H1 (cell line): ENCODE measurements at regions not wholly inside any gene's neighbourhood (a gene's known extent, or its start where the extent isn't known, plus 50 kb on each side); places are given as distances from the start of the nearest gene placed in this dataset.
"Not testable (repeated sequence)": the region's sequence is repeated elsewhere in the genome, so short reads cannot be mapped to it uniquely, and the experiment has no call there.

Source experiments
- CTCF ChIA-PET: fragments of 300-600 bp; sonication (Branson Sonifier 250); formaldehyde crosslinking; loops from one replicate; lab custom pipeline; 2021; ENCODE audit not compliant: partially characterized antibody; lab: Charles Lee
- POLR2A ChIA-PET: fragments of 300-600 bp; sonication (Branson Sonifier 250); formaldehyde crosslinking; loops from one replicate; lab custom pipeline; 2021; ENCODE audit warnings: inconsistent platforms; ENCODE audit not compliant: partially characterized antibody; lab: Charles Lee
- DNase-seq, 2 experiments: peaks; one replicate each; pipeline versions ENCODE4 v3.0.0 to v3.0.0-alpha.2; 2010 to 2022; ENCODE audit warnings: low spot score in 2 of 2, low read depth in 1 of 2, mixed read lengths in 1 of 2
- FAIRE-seq: peaks from 2 replicates; lab custom pipeline; 2011; peaks lifted over from hg19 to GRCh38; lab: Jason Lieb, UNC
- H2AFZ ChIP-seq: 2 replicates; pipeline ENCODE4 v1.8.1; 2012; ENCODE audit warnings: low read length, inconsistent platforms
- H2AK5ac ChIP-seq: 2 replicates; pipeline ENCODE4 v1.6.1; 2013; ENCODE audit warnings: low read depth, low read length
- H2BK120ac ChIP-seq: replicated peaks from 2 replicates; pipeline ENCODE3; 2013; ENCODE audit warnings: low read depth, low read length, inconsistent platforms
- H2BK12ac ChIP-seq: 2 replicates; pipeline ENCODE4 v1.6.1; 2013; ENCODE audit warnings: low read depth, low read length
- H2BK15ac ChIP-seq: 2 replicates; pipeline ENCODE4 v1.6.1; 2013; ENCODE audit warnings: low read length
- H2BK20ac ChIP-seq: 2 replicates; pipeline ENCODE4 v1.6.1; 2013; ENCODE audit warnings: low read length
- H2BK5ac ChIP-seq: 2 replicates; pipeline ENCODE4 v1.6.1; 2013; ENCODE audit warnings: low read depth, low read length
- H3K14ac ChIP-seq: 2 replicates; pipeline ENCODE4 v1.6.1; 2013; ENCODE audit warnings: inconsistent platforms; ENCODE audit not compliant: insufficient read length
- H3K18ac ChIP-seq: 2 replicates; pipeline ENCODE4 v1.6.1; 2013; ENCODE audit warnings: low read length; ENCODE audit errors: extremely low read depth
- H3K23ac ChIP-seq: 2 replicates; pipeline ENCODE4 v1.6.1; 2013; ENCODE audit warnings: inconsistent platforms; ENCODE audit not compliant: insufficient read length
- H3K23me2 ChIP-seq: 2 replicates; pipeline ENCODE4 v1.6.1; 2013; ENCODE audit warnings: low read depth, low read length
- H3K27ac ChIP-seq: 2 replicates; pipeline ENCODE4 v1.6.1; 2011; ENCODE audit warnings: low read depth, low read length, inconsistent platforms
- H3K27me3 ChIP-seq, 4 experiments: replicated peaks in 1 of 4; 1 replicate in 1 of 4; 2 replicates in 3 of 4; pipeline versions ENCODE4 v1.6.1 to v1.8.1; 2011 to 2013; ENCODE audit warnings: low read length in 3 of 4, mild to moderate bottlenecking in 3 of 4, inconsistent platforms in 2 of 4, mixed read lengths in 2 of 4, moderate library complexity in 1 of 4; ENCODE audit not compliant: control insufficient read depth in 3 of 4, insufficient read depth in 3 of 4; ENCODE audit errors: extremely low read depth in 1 of 4
- H3K36me3 ChIP-seq, 4 experiments: 2 replicates each; pipeline versions ENCODE4 v1.6.1 to v1.8.1; 2011 to 2013; ENCODE audit warnings: mild to moderate bottlenecking in 4 of 4, low read length in 3 of 4, moderate library complexity in 2 of 4, control low read depth in 1 of 4, inconsistent platforms in 1 of 4; ENCODE audit not compliant: insufficient read depth in 4 of 4, control insufficient read depth in 2 of 4
- H3K4ac ChIP-seq: replicated peaks from 2 replicates; pipeline ENCODE3; 2013; ENCODE audit warnings: low read length, low read depth, mixed read lengths, inconsistent platforms; ENCODE audit not compliant: insufficient read length
- H3K4me1 ChIP-seq, 4 experiments: replicated peaks in 1 of 4; 1 replicate in 1 of 4; 2 replicates in 3 of 4; pipeline versions ENCODE4 v1.6.1 to v1.8.1; 2011 to 2013; ENCODE audit warnings: low read length in 3 of 4, inconsistent platforms in 2 of 4, mixed read lengths in 1 of 4; ENCODE audit not compliant: insufficient read depth in 4 of 4, control insufficient read depth in 3 of 4
- H3K4me2 ChIP-seq, 2 experiments: 2 replicates each; pipeline versions ENCODE4 v1.6.1 to v1.8.1; 2011 to 2013; ENCODE audit warnings: low read depth in 2 of 2, low read length in 2 of 2, control low read depth in 1 of 2, inconsistent platforms in 1 of 2, mild to moderate bottlenecking in 1 of 2; ENCODE audit not compliant: insufficient read depth in 1 of 2
- H3K4me3 ChIP-seq, 4 experiments: fragments of 200-600, 300-600 bp in 1 of 4; sonication (generic), shearing (Covaris generic), sonication (Bioruptor Twin) in 1 of 4; 2 replicates each; pipeline versions ENCODE4 v1.5.1 to v1.8.1; 2011 to 2016; ENCODE audit warnings: low read length in 4 of 4, low read depth in 3 of 4, control low read depth in 2 of 4, inconsistent platforms in 2 of 4, mild to moderate bottlenecking in 2 of 4, mixed read lengths in 1 of 4, moderate library complexity in 1 of 4; ENCODE audit not compliant: insufficient read depth in 2 of 4; ENCODE audit errors: extremely low read depth in 1 of 4
- H3K56ac ChIP-seq: replicated peaks from 2 replicates; pipeline ENCODE3; 2013; ENCODE audit warnings: low read depth, mild to moderate bottlenecking, mixed read lengths, low read length, inconsistent platforms; ENCODE audit not compliant: insufficient read length
- H3K79me1 ChIP-seq: 2 replicates; pipeline ENCODE4 v1.6.1; 2013; ENCODE audit warnings: low read depth, low read length, control low read depth
- H3K79me2 ChIP-seq, 2 experiments: 2 replicates each; pipeline versions ENCODE4 v1.6.1 to v1.8.1; 2012 to 2013; ENCODE audit warnings: low read length in 2 of 2, mild to moderate bottlenecking in 2 of 2, inconsistent platforms in 1 of 2; ENCODE audit not compliant: insufficient read depth in 2 of 2, control insufficient read depth in 1 of 2
- H3K9ac ChIP-seq, 4 experiments: replicated peaks in 1 of 4; 1 replicate in 1 of 4; 2 replicates in 3 of 4; pipeline versions ENCODE4 v1.6.1 to v1.8.1; 2011 to 2013; ENCODE audit warnings: low read depth in 3 of 4, low read length in 3 of 4, control low read depth in 2 of 4, mild to moderate bottlenecking in 2 of 4, moderate library complexity in 2 of 4, inconsistent platforms in 1 of 4; ENCODE audit errors: extremely low read depth in 1 of 4
- H3K9me3 ChIP-seq, 2 experiments: 2 replicates each; pipeline versions ENCODE4 v1.6.1 to v1.8.1; 2012 to 2013; ENCODE audit warnings: mild to moderate bottlenecking in 2 of 2, moderate library complexity in 2 of 2, control low read depth in 1 of 2, inconsistent platforms in 1 of 2, low read depth in 1 of 2, low read length in 1 of 2, mixed read lengths in 1 of 2; ENCODE audit not compliant: insufficient read depth in 2 of 2
- H4K20me1 ChIP-seq, 2 experiments: replicated peaks in 1 of 2; 2 replicates each; pipeline versions ENCODE3 to v1.8.1; 2011 to 2013; ENCODE audit warnings: inconsistent platforms in 2 of 2, low read length in 2 of 2, mild to moderate bottlenecking in 1 of 2; ENCODE audit not compliant: insufficient read depth in 2 of 2, control insufficient read depth in 1 of 2
- H4K5ac ChIP-seq: 2 replicates; pipeline ENCODE4 v1.6.1; 2013; ENCODE audit warnings: low read length, low read depth, mixed read lengths, inconsistent platforms; ENCODE audit not compliant: insufficient read length
- H4K8ac ChIP-seq: 2 replicates; pipeline ENCODE4 v1.8.0; 2013; ENCODE audit warnings: mild to moderate bottlenecking, moderate library complexity, low read length, inconsistent platforms; ENCODE audit not compliant: insufficient read depth; ENCODE audit errors: extremely low read depth
- H4K91ac ChIP-seq: replicated peaks from 2 replicates; pipeline ENCODE3; 2013; ENCODE audit warnings: low read length, mixed read lengths, inconsistent platforms; ENCODE audit not compliant: insufficient read length
- POLR2AphosphoS5 ChIP-seq: IDR thresholded peaks from 2 replicates; pipeline ENCODE4 v1.6.1; 2011; ENCODE audit warnings: low read depth, low read length
- WGBS, 2 experiments: shearing (Covaris generic) in 1 of 2; methylation state at CpG; one replicate each; pipeline versions ENCODE4 v1.1.6 to v1.1.7; 2013 to 2015; ENCODE audit warnings: low lambda C conversion rate in 2 of 2, mixed read lengths in 2 of 2, inconsistent platforms in 1 of 2, low coverage in 1 of 2, missing lambda C conversion rate in 1 of 2; ENCODE audit not compliant: insufficient replicate concordance in 2 of 2, insufficient coverage in 1 of 2, insufficient read length in 1 of 2; ENCODE audit errors: extremely low coverage in 1 of 2, missing lambda C conversion rate in 1 of 2; 5-methylcytosine and 5-hydroxymethylcytosine counted together

GRCh38 chr19:28061111-28061510 is 1151.8 kb downstream of the UQCRFS1 start:
- H3K79me1 ChIP-seq, result no peaks in the 10 kb centered on the region
- 0 out of 7 replicates have a peak, but pooled peaks cover 0 to 1% (median 0%) of the 10 kb centered on the region in 4 experiments for H3K4me1 ChIP-seq
- no peak overlapping the region for H2BK5ac ChIP-seq
- no peak overlapping the region for H3K56ac ChIP-seq
- H3K18ac ChIP-seq, result no peak overlapping the region
- H4K8ac ChIP-seq, result no peak overlapping the region
- H3K27me3 ChIP-seq, result peaks cover 0 to 1% (median 0%) of the 10 kb centered on the region in 4 experiments; a peak in 1 of 7 replicates
- no peaks in the 10 kb centered on the region for H3K79me2 ChIP-seq
- H2BK20ac ChIP-seq, result no peak overlapping the region
- no peak overlapping the region for H2AK5ac ChIP-seq
- no peak overlapping the region for H3K4ac ChIP-seq
- DNase-seq (no peak), FAIRE-seq (no peak)
- no peak overlapping the region for H4K5ac ChIP-seq
- no peaks in the 10 kb centered on the region for H4K20me1 ChIP-seq
- H4K91ac ChIP-seq, result no peak overlapping the region
- H3K9me3 ChIP-seq, result no peaks in the 10 kb centered on the region; a peak in 1 of 4 replicates
- TF ChIP-seq POLR2AphosphoS5, result no peak
- no peak overlapping the region for H3K9ac ChIP-seq
- no peak overlapping the region for H2BK12ac ChIP-seq
- no peak overlapping the region for H2BK120ac ChIP-seq
- H3K4me3 ChIP-seq, result no peak overlapping the region
- no peak overlapping the region for H3K4me2 ChIP-seq
- H3K27ac ChIP-seq, result no peak overlapping the region
- no peak overlapping the region for H2BK15ac ChIP-seq
- H3K23ac ChIP-seq, result no peak overlapping the region
- H3K36me3 ChIP-seq, result no peaks in the 10 kb centered on the region
- ChIA-PET POLR2A (no interaction called here), CTCF (interaction anchor here (0.8 to 1.0 kb wide), 5 partner anchors 12 to 156 kb away, joined by 3 to 4 read pairs (median 4); no protein-coding TSS in a partner anchor)
- 79% methylated on average over 1 of the region's 1 CpG; no CpG with 5 or more reads in 1 of the 2 experiments for WGBS, 2 experiments
- no peak overlapping the region for H3K14ac ChIP-seq
- no peak overlapping the region for H2AFZ ChIP-seq
- no peaks in the 10 kb centered on the region for H3K23me2 ChIP-seq

DNA sequence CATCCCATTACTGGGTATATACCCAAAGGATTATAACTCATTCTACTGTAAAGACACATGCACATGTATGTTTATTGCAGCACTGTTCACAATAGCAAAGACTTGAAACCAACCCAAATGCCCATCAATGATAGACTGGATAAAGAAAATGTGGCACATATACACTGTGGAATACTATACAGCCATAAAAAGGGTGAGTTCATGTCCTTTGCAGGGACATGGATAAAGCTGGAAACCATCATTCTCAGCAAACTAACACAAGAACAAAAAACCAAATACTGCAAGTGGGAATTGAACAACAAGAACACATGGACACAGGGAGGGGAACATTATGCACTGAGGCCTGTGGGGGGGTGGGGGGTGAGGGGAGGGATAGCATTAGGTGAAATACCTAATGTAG is 1155.9 kb downstream of the UQCRFS1 start:
- H2BK15ac ChIP-seq, H4K5ac ChIP-seq, H2AK5ac ChIP-seq, H3K14ac ChIP-seq, H3K4me3 ChIP-seq, DNase-seq, H3K79me1 ChIP-seq, H2BK120ac ChIP-seq, H3K9ac ChIP-seq, H3K27me3 ChIP-seq, H2BK12ac ChIP-seq, H3K27ac ChIP-seq, POLR2A ChIA-PET, H4K20me1 ChIP-seq, H3K36me3 ChIP-seq, H3K23me2 ChIP-seq, H3K4me2 ChIP-seq, FAIRE-seq, H2BK20ac ChIP-seq, H3K9me3 ChIP-seq, H3K79me2 ChIP-seq, H2AFZ ChIP-seq, H3K18ac ChIP-seq, H2BK5ac ChIP-seq, H3K23ac ChIP-seq, H3K4me1 ChIP-seq, H4K8ac ChIP-seq, H4K91ac ChIP-seq, H3K4ac ChIP-seq, H3K56ac ChIP-seq: not testable (repeated sequence)
- CTCF ChIA-PET, result interaction anchor here (0.6 to 1.7 kb wide), 2 partner anchors 19 to 116 kb away, joined by 3 to 5 read pairs; no protein-coding TSS in a partner anchor
